ENCODE measurements at regions not wholly inside any gene's neighbourhood (a gene's known extent, or its start where the extent isn't known, plus 50 kb on each side); places are given as distances from the start of the nearest gene placed in this dataset.
"Not testable (repeated sequence)": the region's sequence is repeated elsewhere in the genome, so short reads cannot be mapped to it uniquely, and the experiment has no call there.

DNA sequence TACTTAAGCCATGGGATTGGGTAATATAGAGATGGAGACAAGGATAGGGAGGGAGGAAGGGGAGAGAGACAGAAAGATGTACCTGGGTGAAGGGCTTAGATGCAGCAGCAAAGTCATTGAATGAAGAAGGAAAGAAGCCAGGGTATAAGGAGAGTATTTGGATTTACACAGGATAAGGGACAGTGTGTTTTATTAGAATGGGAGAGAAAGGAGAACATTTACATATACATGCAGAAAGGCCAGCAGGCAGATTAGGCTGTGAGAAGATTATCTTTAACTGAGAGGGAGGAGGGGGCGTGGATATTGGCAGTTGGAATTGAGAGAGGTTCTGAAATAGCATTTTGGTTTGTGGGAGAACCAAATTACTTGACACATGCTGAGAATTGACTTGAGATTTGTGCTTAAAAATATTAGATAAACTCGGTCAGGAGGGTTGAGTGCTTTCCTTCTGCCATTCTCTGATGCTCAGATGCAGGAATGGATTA, 161.5 kb upstream of the ZNF804B start:
- Mint-ChIP-seq H3K27ac (no peak overlapping the region), H3K4me1 (ENCODE audit: low read depth) (no peaks in the 10 kb centered on the region), H3K27me3 (ENCODE audit: insufficient read depth) (no peaks in the 10 kb centered on the region), H3K4me3 (no peak overlapping the region), H3K36me3 (ENCODE audit: low read depth) (no peaks in the 10 kb centered on the region), H3K9me3 (no peaks in the 10 kb centered on the region)
- intact Hi-C loops (cut with micrococcal nuclease) = no loop called here
- no peak for DNase-seq (ENCODE audit: low spot score)

DNA sequence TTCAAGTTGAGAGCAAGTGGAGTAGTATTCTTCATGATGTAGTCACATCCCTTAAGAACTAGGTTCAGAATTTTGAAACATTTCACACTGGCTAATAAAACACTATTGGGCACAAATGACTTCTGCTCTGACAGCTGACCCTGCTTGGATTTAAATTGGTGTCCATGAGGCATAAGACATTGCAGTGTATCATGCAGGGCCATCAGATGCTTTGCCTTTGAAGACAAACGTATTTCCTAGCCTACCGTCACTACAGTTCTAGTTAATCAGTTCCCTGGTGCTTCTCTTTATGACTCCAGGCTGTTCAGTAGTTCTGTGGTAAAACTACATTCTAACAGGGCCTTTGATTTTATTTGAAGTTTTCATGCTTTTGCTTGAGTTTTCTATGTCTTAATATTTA, 168.5 kb upstream of the ZNF804B start:
- no peaks in the 10 kb centered on the region for H3K4me1 Mint-ChIP-seq (ENCODE audit: low read depth)
- no peaks in the 10 kb centered on the region for H3K9me3 Mint-ChIP-seq

DNA sequence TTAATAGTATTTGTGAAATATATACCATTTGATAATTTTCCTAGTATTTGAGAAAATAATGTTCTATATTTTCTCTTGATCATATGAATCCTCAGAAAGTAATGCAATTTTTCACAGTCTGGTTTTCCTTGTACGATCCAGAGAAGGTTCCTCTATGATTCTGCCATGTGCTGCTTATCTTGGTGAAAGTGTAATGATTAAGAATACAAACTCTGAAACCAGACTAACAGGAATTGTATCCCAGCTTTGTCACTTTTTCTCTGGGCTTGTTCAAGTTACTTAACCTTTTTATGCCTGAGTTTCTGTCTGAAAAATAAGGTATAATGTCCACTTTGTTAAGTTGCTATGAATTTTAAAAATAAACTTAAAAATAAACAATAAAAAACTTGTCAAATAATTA, 169.6 kb upstream of the ZNF804B start:
- H3K4me1 Mint-ChIP-seq (ENCODE audit: low read depth) = no peaks in the 10 kb centered on the region
- H3K27ac Mint-ChIP-seq = no peak overlapping the region

More for the DNA sequence above, 168.5 kb upstream of the ZNF804B start:
- DNase-seq (ENCODE audit: low spot score) = no peak
- intact Hi-C loops (cut with micrococcal nuclease) = no loop called here
- Mint-ChIP-seq H3K27me3 (ENCODE audit: insufficient read depth) (no peaks in the 10 kb centered on the region), H3K27ac (no peak overlapping the region), H3K4me3 (no peak overlapping the region), H3K36me3 (ENCODE audit: low read depth) (no peaks in the 10 kb centered on the region)

DNA sequence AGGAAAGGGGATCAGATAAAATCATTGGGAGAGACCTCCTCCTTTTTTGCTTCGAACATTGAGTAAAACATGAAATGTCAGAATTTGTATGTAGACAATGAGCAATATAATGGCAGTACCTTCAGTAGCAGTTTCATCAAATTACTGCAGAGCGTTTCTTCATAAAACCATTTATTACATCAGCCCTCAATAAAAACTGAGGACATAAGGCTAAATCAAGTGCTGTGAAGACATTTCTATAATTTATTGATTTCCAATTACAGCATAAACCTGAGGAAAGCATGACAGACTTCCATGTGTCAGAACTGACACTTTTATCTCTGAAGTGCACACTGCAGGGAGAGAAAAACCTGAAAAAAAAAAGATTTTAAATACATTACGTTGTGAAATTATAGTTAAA, 172.6 kb upstream of the ZNF804B start:
- no peaks in the 10 kb centered on the region for H3K36me3 Mint-ChIP-seq (ENCODE audit: low read depth)
- no peaks in the 10 kb centered on the region for H3K9me3 Mint-ChIP-seq
- H3K4me1 Mint-ChIP-seq (ENCODE audit: low read depth) = no peaks in the 10 kb centered on the region
- no peak overlapping the region for H3K4me3 Mint-ChIP-seq
- no peak for DNase-seq (ENCODE audit: low spot score)
- intact Hi-C loops (cut with micrococcal nuclease) = no loop called here
- no peak overlapping the region for H3K27ac Mint-ChIP-seq
- peaks cover 2% of the 10 kb centered on the region for H3K27me3 Mint-ChIP-seq (ENCODE audit: insufficient read depth)

More for the DNA sequence above, 169.6 kb upstream of the ZNF804B start:
- no peak for DNase-seq (ENCODE audit: low spot score)
- intact Hi-C loops (cut with micrococcal nuclease) = no loop called here
- Mint-ChIP-seq H3K4me3 (no peak overlapping the region), H3K9me3 (no peaks in the 10 kb centered on the region), H3K36me3 (ENCODE audit: low read depth) (no peaks in the 10 kb centered on the region), H3K27me3 (ENCODE audit: insufficient read depth) (no peaks in the 10 kb centered on the region)

- Mint-ChIP-seq H3K4me1 (ENCODE audit: low read depth) (no peaks in the 10 kb centered on the region), H3K27ac (no peak overlapping the region), H3K36me3 (ENCODE audit: low read depth) (no peaks in the 10 kb centered on the region), H3K4me3 (no peak overlapping the region), H3K9me3 (no peaks in the 10 kb centered on the region), H3K27me3 (ENCODE audit: insufficient read depth) (peaks cover 2% of the 10 kb centered on the region)
- intact Hi-C loops (cut with micrococcal nuclease) = no loop called here
- DNase-seq (ENCODE audit: low spot score) = no peak
These were observed 173.3 kb upstream of the ZNF804B start for GRCh38 chr7:88586219-88586618.

DNA sequence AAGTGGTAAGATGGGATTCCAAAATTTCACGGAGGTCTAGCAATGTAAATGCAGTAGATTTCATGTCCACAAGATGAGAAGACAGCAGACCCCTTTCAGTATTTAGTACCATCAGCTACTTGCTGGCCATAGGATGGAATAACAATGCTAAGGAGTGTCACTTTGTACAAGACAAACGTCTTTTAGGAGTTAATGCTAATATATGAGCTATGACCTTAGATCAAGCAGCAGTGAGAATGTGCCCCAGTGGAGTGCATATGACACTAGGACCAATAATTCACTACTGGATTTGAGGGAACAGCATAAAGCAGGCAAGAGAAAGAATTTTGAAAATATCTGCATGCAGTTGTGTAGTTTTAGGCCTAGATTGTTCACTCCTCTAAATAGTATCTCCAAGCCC, 182.8 kb upstream of the ZNF804B start:
- DNase-seq (ENCODE audit: low spot score) = no peak
- H3K27me3 Mint-ChIP-seq (ENCODE audit: insufficient read depth) = no peaks in the 10 kb centered on the region
- H3K4me3 Mint-ChIP-seq = no peak overlapping the region
- H3K36me3 Mint-ChIP-seq (ENCODE audit: low read depth) = no peaks in the 10 kb centered on the region
- H3K27ac Mint-ChIP-seq = no peak overlapping the region
- intact Hi-C loops (cut with micrococcal nuclease) = no loop called here
- no peaks in the 10 kb centered on the region for H3K4me1 Mint-ChIP-seq (ENCODE audit: low read depth)
- H3K9me3 Mint-ChIP-seq = no peaks in the 10 kb centered on the region

DNA sequence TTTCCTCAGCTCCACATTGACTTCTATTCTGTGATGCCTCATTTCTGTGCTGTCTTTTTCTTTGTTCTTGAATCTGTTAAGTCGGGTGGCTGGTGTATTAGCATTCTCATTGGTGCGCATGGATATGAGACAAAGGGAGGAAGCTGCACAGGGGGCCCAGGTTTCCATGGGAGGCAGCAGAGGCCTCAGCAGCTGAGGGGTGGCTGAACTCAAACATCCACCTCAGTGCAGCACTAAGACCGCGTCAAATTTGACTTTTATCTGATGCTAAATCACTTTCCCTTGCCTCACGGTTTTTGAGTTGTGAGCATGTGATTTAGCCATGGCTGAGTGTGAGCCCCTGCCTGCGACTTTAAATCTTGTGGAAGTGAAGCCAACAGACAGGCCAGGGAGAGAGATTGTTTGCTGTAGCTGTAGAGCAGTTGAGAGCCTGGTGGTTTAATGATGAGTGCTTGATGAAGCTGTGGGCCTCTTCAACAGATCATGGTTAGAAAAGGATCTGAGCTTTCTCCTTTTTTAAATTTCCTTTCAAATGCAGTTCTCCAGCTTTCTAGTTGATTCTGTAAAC, 193.3 kb upstream of the ZNF804B start:
- Mint-ChIP-seq H3K27me3 (ENCODE audit: insufficient read depth) (no peaks in the 10 kb centered on the region), H3K36me3 (ENCODE audit: low read depth) (no peaks in the 10 kb centered on the region), H3K4me1 (ENCODE audit: low read depth) (no peaks in the 10 kb centered on the region), H3K4me3 (no peak overlapping the region), H3K27ac (no peak overlapping the region), H3K9me3 (no peaks in the 10 kb centered on the region)
- no peak for DNase-seq (ENCODE audit: low spot score)
- intact Hi-C loops (cut with micrococcal nuclease) = no loop called here

DNA sequence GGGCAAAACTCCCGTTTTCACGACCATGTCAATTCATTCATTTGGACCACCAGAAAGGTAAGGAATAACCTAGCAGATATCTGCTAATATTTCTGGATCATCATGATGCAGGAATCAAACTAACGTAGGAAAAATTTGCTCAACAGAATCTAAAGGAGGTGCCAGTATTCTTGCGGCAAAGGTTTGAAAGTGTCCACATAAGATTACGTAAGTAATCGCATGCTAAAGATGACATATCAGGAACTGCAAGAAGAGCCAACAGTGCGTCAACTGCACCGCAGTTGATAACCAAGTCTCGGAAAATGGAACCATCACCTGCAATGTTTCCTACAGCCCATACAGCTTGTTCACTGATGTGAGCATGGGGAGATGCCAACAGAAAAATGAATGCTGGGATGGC, 194.1 kb upstream of the ZNF804B start:
- intact Hi-C loops (cut with micrococcal nuclease) = no loop called here
- no peaks in the 10 kb centered on the region for H3K36me3 Mint-ChIP-seq (ENCODE audit: low read depth)
- no peak overlapping the region for H3K4me3 Mint-ChIP-seq
- H3K9me3 Mint-ChIP-seq = no peaks in the 10 kb centered on the region
- no peaks in the 10 kb centered on the region for H3K27me3 Mint-ChIP-seq (ENCODE audit: insufficient read depth)
- DNase-seq (ENCODE audit: low spot score) = no peak
- H3K27ac Mint-ChIP-seq = no peak overlapping the region
- no peaks in the 10 kb centered on the region for H3K4me1 Mint-ChIP-seq (ENCODE audit: low read depth)

- H3K36me3 Mint-ChIP-seq (ENCODE audit: low read depth); DNase-seq (ENCODE audit: low spot score); H3K4me1 Mint-ChIP-seq (ENCODE audit: low read depth); H3K4me3 Mint-ChIP-seq; intact Hi-C loops (cut with micrococcal nuclease); H3K27me3 Mint-ChIP-seq (ENCODE audit: insufficient read depth); H3K9me3 Mint-ChIP-seq; H3K27ac Mint-ChIP-seq: not testable (repeated sequence)
These were observed 203.1 kb upstream of the ZNF804B start for GRCh38 chr7:88556441-88556840.

DNA sequence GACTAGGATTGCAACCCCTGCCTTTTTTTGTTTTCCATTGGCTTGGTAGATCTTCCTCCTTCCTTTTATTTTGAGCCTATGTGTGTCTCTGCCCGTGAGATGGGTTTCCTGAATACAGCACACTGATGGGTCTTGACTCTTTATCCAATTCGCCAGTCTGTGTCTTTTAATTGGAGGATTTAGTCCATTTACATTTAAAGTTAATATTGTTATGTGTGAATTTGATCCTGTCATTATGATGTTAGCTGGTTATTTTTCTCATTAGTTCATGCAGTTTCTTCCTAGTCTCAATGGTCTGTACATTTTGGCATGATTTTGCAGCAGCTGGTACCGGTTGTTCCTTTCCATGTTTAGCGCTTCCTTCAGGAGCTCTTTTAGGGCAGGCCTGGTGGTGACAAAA, 204.7 kb upstream of the ZNF804B start:
- DNase-seq (ENCODE audit: low spot score); H3K4me3 Mint-ChIP-seq; intact Hi-C loops (cut with micrococcal nuclease); H3K27ac Mint-ChIP-seq; H3K4me1 Mint-ChIP-seq (ENCODE audit: low read depth); H3K36me3 Mint-ChIP-seq (ENCODE audit: low read depth); H3K27me3 Mint-ChIP-seq (ENCODE audit: insufficient read depth); H3K9me3 Mint-ChIP-seq: not testable (repeated sequence)

GRCh38 chr7:88548399-88548798, 211.1 kb upstream of the ZNF804B start:
- no peak overlapping the region for H3K27ac Mint-ChIP-seq
- no peak overlapping the region for H3K4me3 Mint-ChIP-seq
- no peak for DNase-seq (ENCODE audit: low spot score)
- H3K9me3 Mint-ChIP-seq = no peaks in the 10 kb centered on the region
- H3K4me1 Mint-ChIP-seq (ENCODE audit: low read depth) = no peaks in the 10 kb centered on the region
- H3K36me3 Mint-ChIP-seq (ENCODE audit: low read depth) = no peaks in the 10 kb centered on the region
- no peaks in the 10 kb centered on the region for H3K27me3 Mint-ChIP-seq (ENCODE audit: insufficient read depth)
- intact Hi-C loops (cut with micrococcal nuclease) = loop anchor here (5.0 kb wide), 1 partner anchor 1879 kb away; no protein-coding TSS in a partner anchor

GRCh38 chr7:88546808-88547207, 212.7 kb upstream of the ZNF804B start:
- H3K9me3 Mint-ChIP-seq = no peaks in the 10 kb centered on the region
- no peaks in the 10 kb centered on the region for H3K27me3 Mint-ChIP-seq (ENCODE audit: insufficient read depth)
- peak; percentile 3 for DNase-seq (ENCODE audit: low spot score)
- H3K4me3 Mint-ChIP-seq = no peak overlapping the region
- H3K36me3 Mint-ChIP-seq (ENCODE audit: low read depth) = no peaks in the 10 kb centered on the region
- H3K27ac Mint-ChIP-seq = no peak overlapping the region
- intact Hi-C loops (cut with micrococcal nuclease) = loop anchor here (5.0 kb wide), 1 partner anchor 1880 kb away; no protein-coding TSS in a partner anchor
- H3K4me1 Mint-ChIP-seq (ENCODE audit: low read depth) = no peaks in the 10 kb centered on the region

GRCh38 chr7:88545663-88546062, 213.8 kb upstream of the ZNF804B start:
- Mint-ChIP-seq H3K27ac (no peak overlapping the region), H3K27me3 (ENCODE audit: insufficient read depth) (no peaks in the 10 kb centered on the region), H3K4me1 (ENCODE audit: low read depth) (no peaks in the 10 kb centered on the region), H3K9me3 (no peaks in the 10 kb centered on the region), H3K36me3 (ENCODE audit: low read depth) (no peaks in the 10 kb centered on the region), H3K4me3 (no peak overlapping the region)
- DNase-seq (ENCODE audit: low spot score) = no peak
- intact Hi-C loops (cut with micrococcal nuclease) = loop anchor here (5.0 kb wide), 1 partner anchor 1882 kb away; no protein-coding TSS in a partner anchor

DNA sequence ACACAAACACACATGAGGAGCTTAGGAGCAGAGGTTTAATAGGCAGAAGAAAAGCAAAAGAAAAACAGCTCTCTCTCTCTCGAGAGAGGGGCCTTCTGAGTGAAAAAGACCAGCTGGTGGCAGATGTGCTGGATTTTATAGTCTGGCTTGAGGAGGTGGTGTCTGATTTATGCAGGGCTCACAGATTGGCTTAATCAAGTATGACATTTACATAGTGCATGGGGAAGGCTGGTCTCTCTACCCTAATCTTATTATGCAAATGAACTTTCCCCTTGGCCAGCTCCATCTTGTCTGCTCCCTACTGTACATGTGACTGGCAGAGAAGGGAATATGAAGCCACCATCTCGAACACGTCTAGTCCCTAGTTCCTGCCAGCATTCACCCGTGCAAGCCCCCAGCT, 219.5 kb upstream of the ZNF804B start:
- Mint-ChIP-seq H3K27me3 (ENCODE audit: insufficient read depth) (no peaks in the 10 kb centered on the region), H3K36me3 (ENCODE audit: low read depth) (no peaks in the 10 kb centered on the region), H3K4me1 (ENCODE audit: low read depth) (no peaks in the 10 kb centered on the region), H3K27ac (no peak overlapping the region), H3K9me3 (no peaks in the 10 kb centered on the region), H3K4me3 (no peak overlapping the region)
- intact Hi-C loops (cut with micrococcal nuclease) = no loop called here
- no peak for DNase-seq (ENCODE audit: low spot score)

All from activated T-helper 1 cell treated with anti-CD3 and anti-CD28 coated beads, Interleukin-12 subunit alpha, Interleukin-12 subunit beta, Interleukin-2, Interleukin-4 antibody, amounts not matched to agents 30 ng/mL and 10 ng/mL and 1 ng/mL, durations not matched to agents 14 hours and 24 hours and 36 hours (primary cell).